Stimulated activated CD8-positive, alpha-beta memory T cell treated with anti-CD3 and anti-CD28 coated beads, Interleukin-7, amount 100 ng/mL, for 4 hours (primary cell): ENCODE measurements at regions not wholly inside any gene's neighbourhood (a gene's known extent, or its start where the extent isn't known, plus 50 kb on each side); places are given as distances from the start of the nearest gene placed in this dataset.
"Not testable (repeated sequence)": the region's sequence is repeated elsewhere in the genome, so short reads cannot be mapped to it uniquely, and the experiment has no call there.

Experiments used
- DNase-seq, 2 donors: peaks; one replicate each; pipeline ENCODE4 v3.0.0-alpha.2; 2020; ENCODE audit warnings: low read depth in 2 of 2

DNA sequence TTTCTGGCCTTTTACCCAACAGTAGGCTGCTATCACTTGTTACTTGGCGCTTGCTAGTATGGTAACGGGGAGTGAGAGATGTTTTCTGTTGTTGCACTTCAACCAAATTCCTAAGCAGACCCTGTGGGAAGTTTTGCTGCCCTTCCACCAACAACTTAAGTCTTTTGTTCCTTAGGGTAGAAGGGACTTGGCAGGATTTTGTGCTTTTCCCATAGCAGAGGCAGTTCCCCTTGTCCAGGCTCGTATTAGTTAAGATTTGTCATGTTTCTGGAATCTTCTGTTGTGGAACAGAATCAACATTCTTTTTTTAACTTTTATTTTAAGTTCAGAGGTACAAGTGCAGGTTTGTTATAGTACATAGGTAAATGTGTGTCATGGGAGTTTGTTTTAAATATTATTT, 73.2 kb upstream of the SGIP1 start:
- DNase-seq = no peak

DNA sequence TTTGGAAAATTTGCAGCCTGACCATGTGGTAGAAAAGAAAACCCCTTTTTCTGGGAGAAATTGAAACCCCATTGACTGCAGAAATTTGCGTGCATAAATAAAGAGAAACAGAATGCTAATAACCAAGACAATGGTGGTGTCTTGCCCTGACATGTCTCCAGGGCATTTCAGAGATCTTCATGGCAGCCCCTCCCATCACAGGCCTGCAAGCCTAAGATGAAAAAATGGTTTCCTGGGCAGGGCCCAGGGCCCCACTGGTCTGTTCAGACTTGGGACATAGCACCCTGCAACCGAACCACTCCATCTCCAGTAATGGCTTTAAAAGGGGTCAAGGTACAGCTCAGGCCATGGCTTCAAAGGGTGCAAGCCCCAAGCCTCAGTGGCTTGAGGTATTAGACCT, 71.6 kb upstream of the SGIP1 start:
- no peak for DNase-seq

DNA sequence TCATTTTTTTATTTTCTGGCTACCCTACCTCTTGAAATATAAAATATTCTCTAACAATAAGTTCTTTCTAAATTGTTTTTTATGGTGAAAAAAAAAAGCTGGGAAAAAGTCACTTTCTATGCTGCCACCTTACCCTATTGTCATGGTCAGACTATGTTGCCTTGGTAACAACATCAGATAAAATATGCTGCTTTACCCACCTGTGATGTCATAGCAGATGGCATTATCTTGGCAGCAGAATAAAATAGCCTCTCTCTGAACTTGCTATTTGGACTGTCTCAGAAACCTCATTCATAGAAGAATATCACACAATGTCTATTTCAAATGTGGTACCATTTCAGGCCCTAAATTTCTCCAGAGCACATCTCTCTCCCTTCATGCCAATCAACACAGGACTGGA, 69.6 kb upstream of the SGIP1 start:
- DNase-seq = no peak

DNA sequence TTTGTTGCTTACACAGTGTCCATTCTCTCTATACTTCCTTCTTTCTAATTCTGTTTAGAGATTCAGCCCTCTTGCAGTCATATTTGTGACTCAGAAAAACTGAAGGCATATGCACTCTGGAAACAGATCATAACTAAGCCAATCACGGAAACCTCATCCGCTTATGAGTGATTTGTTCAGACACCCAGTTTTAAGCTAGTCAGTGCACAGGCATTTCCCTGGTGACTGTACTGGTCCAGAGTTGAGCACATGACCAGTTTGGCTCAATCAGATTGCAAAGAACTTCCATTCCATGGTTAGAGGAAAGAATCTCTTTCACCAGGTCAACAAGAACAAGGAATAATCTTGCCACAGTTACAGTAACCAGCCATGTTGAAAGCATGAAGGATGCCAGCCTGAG, 69.2 kb upstream of the SGIP1 start:
- DNase-seq = no peak

DNA sequence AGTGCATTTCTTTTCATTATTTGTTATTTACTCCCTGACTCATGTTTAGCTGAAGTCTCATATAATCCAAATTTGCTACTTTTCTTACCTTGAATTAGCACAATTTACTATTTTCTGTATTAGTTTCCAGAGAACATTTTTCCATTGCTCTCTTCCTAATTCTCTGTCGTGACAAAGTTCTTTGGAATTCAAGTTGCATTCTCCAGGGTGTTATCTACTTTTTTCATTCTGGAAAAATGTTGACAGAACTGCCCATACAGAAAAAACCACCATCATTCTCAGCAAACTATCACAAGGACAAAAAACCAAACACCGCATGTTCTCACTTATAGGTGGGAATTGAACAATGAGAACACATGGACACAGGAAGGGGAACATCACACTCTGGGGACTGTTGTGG, 67.3 kb upstream of the SGIP1 start:
- DNase-seq = not testable (repeated sequence)

DNA sequence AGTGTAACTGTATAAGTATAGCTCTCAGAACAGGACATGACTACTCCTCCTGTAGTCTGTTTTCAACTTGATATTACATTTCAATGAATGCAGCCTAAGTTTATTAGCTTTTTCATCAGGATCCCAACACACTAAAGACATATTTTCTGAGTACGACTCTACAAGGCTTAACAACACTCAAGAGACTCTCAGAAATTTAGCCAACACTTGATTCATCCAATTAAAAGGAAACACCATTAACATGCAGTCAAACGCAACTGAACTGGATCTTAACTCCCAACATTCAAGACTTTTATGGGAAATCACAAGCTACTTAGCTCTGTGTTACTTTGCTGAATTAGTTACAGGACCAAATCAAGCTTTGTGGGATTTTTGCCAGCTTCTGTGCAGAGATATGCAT, 65.2 kb upstream of the SGIP1 start:
- DNase-seq = no peak

DNA sequence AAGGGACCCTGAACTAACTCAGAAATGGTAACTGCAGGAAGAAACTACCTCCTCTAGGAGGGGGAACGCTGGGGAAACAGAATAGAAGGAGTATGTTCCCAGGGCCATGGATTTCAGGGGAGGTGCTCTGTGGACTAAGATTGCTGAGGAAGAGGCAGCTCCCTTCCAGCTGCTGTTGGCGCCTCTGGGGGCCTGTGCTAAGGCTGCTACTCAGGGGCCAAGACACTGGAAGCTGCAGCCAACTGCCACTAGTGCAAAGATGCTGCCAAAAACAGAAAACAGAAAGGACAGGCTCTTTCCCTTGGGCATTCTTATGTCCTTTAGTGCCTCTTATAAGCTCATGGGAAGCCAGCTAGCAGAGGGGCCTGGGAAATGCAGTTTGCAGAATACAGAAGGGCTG, 58.0 kb upstream of the SGIP1 start:
- no peak for DNase-seq

DNA sequence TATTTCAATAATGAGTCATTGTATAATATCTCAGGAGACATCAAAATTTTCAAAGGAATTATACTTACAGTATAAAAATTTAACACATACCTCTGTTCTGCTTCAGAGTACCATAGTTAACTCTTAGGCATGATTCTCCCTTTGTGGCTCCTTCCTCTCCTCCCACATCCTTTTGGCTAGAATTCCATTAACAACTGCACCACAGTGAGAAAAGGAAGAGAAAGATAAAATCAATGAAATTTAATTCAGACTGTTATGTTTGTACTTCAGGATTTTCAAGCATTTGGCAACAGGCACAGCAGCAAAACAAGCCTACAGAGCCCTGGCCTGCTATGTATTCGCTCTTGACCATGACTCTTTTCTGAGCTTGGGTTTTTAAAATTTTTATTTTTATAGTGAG, 57.2 kb upstream of the SGIP1 start:
- no peak for DNase-seq

DNA sequence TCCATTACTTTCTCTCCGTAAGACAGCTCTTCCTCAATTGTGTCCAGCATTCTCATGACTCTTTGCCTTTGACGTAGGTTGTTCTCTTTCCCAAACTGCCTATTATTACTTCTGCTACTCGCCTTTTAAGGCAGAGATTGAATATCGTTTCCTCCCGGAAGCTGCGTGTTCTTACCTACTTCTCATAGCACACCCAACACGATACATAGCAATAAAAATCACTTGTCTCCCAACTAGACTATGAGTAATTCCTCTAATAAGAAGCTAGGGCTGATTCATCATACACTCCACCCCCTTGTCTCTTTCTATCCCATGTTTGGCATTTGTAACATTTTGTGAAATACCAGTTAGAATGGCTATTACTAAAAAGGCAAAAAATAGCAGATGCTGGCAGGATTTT, 55.8 kb upstream of the SGIP1 start:
- DNase-seq = no peak

DNA sequence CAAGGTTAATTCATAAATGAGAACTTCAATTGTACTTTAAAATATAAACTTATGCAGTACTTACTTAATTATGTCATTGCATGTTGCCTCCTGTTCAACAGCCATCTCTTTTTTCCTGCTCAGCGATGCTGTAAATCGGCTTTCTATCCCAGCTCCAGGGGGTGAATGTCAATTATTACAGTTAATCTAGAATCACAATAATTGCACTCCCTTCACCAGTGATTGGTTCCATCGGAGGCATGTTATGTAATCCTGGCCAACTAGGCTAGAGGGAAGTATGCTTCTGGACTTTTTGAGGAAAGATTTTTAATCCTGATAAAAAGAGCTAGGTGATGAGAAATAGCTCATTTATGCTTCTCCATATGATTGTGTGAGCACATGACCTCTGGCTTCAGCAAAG, 53.8 kb upstream of the SGIP1 start:
- DNase-seq = no peak

DNA sequence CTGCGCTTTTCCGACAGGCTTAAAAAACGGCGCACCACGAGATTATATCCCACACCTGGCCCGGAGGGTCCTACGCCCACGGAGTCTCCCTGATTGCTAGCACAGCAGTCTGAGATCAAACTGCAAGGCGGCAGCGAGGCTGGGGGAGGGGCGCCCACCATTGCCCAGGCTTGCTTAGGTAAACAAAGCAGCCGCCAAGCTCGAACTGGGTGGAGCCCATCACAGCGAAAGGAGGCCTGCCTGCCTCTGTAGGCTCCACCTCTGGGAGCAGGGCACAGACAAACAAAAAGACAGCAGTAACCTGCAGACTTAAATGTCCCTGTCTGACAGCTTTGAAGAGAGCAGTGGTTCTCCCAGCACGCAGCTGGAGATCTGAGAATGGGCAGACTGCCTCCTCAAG, 52.7 kb upstream of the SGIP1 start:
- not testable (repeated sequence) for DNase-seq
